Embryonic facial prominence (tissue), 1 donor: ENCODE measurements at regions not wholly inside any gene's neighbourhood (a gene's known extent, or its start where the extent isn't known, plus 50 kb on each side); places are given as distances from the start of the nearest gene placed in this dataset.
"Not testable (repeated sequence)": the region's sequence is repeated elsewhere in the genome, so short reads cannot be mapped to it uniquely, and the experiment has no call there.

ENCODE experiments used
- DNase-seq: peaks from one replicate; pipeline ENCODE4 v3.0.0-alpha.2; 2016; ENCODE audit errors: extremely low spot score

DNA sequence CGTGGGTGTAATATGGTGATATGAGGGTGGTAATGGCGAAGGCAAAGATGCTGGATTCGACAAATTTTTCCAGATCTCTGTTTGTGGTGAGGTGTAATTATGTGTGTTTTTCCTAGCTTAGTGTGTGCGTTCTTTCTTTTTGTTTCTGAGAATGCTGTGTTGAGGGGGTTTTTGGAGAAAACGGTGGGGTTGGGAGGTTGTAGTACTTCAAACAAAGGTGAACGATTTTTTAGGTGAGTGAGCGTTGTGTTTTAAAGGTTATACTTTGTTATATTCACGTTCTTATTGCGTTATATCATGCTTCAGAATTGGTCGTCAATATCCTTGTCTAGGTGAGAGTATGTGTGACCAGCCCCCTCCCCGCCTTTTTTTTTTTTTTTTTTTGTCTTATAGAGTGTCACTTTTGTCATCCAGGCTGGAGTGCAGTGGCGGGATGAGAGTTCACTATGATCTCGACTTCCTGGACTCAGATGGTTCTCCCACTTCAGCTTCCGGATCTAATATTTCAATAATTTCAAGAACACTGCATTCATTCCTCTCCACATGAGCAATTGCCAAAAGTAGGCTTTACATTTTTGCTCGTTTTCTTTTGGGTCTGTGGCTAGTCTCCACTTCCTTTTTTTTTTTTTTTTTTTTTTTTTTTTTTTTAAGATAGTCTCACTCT, 82.2 kb upstream of the RNU2-1 start:
- DNase-seq, result no peak

DNA sequence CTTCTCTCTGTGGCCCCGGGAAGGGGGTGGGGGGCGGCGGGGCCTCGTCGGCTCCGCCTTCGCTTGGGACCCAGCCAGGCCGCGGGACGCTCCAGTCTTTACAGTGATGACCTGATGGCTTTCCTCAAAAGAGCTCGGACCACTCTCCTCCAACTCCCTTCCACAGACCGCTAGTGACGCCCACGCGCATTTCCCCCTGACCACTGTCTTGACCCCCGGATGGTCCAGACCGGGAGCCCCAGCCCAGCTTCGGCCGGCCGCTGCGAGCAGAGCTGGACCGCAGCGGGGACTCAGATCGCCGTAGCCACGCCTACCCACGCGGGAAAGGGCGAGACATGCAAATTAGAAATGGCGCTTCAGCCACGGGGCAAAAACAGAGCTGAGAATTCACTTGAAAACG, 81.6 kb upstream of the RNU2-1 start:
- DNase-seq, result no peak

DNA sequence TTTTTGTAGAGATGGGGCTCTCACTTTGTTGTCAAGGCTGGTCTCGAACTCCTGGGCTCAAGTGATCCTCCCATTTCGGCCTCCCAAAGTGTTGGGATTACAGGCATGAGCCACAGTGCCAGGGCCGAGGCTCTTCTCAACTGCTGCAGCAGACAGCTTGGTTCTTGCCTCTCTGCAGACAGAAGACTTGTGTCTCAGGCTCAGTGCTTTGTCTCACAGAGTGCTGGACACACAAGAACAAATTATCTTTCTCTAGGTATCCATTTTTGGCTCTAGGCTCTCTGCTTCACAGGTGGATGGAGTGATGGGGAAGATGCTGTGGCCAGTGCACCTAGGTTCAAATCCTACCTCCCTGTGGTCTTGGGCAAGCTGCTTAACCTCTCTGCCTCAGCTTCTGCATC, 80.8 kb upstream of the RNU2-1 start:
- no peak for DNase-seq

DNA sequence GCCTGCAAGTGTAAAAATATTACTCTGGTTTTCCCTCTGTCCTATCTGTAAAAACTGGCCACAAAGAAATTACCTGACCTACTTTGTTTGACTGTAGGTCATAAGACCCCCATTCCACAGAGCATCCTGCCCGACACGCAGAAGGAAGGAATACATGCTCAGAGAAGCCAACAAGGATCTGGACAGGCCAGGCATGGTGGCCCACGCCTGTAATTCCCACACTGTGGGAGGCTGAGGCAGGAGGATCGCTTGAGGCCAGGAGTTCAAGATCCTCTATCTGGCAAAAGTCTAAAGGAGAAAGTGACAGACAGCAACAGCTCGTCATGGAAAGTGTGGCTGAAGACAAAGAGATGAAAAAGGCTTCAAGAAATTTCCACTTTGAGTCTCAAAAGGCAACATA, 78.2 kb upstream of the RNU2-1 start:
- DNase-seq, result no peak

DNA sequence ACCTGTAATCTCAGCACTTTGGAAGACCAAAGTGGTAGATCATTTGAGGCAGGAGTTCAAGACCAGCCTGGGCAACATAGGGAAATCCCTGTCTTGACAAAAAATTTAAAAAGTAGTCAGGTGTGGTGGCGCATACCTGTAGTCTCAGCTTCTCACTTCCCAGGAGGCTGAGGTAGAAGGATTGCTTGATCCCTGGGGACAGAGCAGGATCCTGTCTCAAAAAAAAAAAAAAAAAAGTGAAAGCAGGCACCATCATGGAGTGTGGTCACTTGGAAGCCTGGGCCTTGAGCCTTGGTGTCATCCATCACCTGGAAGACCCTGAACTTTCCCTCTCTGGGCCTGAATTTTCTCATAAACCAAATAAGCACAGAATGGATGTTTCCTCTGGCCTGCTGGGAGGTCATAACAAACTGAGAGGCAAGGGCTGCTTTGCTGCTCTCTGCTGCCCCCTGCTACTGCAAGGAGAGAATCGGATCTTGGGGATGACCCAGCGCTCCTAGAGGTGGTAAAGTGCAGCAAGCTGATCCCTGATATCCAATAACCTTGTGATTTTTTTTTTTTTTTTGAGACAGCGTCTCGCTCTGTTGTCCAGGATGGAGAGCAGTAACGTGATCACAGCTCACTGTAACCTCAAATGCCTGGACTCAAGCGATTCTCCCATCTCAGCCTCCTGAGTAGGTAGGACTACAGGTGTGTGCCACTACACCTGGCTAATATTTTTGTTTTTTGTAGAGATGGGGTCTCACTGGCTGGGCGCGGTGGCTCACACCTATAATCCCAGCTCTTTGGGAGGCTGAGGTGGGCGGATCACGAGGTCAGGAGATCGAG, 75.9 kb upstream of the RNU2-1 start:
- DNase-seq, result peak; percentile 5

DNA sequence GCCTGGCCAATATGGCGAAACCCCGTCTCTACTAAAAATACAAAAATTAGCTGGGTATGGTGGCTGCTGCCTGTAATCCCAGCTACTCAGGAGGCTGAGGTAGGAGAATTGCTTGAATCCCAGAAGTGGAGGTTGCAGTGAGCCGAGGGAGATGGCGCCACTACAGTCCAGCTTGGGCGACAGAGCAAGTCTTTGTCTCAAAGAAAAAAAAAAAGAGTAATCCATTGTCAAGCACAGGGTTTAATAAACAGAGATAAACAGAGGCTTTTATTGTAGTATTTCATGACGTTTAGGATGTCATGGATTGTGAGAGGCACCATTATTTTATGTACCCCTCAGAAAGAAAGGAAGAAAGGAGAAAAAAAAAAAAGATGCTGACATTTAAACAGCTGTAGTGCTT, 75.2 kb upstream of the RNU2-1 start:
- no peak for DNase-seq

DNA sequence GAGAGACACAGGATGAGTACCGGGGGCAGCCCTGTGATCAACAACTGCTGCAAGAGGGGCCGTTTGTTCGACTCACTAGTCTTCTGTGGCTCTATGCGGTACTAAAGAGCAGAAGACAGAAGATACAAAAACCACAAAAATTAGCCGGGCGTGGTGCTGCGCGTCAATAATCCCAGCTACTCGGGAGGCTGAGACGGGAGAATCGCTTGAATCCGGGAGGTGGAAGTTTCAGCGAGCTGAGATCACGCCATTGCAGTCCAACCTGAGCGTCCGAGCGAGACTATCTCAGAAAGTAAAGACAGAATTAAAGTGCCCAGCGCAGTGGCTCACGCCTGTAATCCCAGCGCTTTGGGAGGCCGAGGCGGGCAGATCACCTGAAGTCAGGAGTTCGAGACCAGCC, 71.0 kb upstream of the RNU2-1 start:
- not testable (repeated sequence) for DNase-seq

DNA sequence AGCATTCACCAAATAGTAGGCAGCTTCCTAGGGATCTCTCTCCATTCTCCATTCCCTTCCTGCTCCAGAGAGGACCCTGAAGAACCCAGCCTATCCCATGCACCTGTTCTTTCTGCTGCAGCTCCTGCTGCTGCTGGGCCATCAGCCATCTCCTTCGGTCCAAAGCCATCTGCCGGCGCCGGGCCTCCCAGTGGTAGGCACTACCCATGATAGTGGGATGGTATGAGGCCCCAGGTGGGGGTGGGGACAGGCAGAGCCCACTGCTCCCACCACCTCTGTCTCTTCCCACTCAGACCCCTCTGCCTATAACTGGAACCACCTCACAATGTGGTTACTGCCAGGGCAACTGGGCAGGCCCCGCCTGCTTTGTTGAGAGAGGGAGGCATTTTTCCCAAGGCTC, 69.3 kb upstream of the RNU2-1 start:
- not testable (repeated sequence) for DNase-seq

DNA sequence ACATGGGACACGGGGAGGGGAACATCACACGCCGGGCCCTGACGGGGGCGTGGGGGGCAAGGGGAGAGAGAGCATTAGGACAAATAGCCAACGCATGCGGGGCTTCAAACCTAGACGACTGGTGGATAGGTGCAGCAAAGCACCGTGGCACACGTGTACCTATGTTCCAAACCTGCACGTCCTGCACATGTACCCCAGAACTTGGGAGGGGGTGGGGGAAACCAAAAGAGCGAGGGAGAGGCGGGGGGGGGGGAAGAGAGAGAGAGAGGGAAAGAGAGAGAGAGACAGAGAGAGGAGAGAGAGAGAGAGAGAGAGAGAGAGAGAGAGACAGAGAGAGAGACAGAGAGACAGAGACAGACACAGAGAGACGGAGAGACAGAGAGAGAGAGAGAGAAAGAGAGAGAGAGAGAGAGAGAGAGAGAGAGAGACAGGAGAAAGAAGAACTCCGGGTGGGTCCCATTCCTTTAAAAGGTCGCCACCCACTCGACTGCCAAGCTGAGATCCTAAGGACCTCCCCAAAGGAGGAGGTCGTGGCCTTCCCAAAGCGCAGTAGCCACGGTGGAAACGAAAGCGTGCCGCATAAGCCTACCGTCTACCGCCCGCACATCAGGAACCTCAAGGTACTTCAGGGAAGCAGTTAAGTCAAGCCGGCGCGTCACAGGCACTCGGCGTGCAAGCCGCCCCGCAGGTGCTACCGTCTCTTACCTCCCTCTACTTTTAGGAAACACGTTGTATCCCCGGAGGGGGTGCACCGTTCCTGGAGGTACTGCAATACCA, 65.7 kb upstream of the RNU2-1 start:
- not testable (repeated sequence) for DNase-seq

DNA sequence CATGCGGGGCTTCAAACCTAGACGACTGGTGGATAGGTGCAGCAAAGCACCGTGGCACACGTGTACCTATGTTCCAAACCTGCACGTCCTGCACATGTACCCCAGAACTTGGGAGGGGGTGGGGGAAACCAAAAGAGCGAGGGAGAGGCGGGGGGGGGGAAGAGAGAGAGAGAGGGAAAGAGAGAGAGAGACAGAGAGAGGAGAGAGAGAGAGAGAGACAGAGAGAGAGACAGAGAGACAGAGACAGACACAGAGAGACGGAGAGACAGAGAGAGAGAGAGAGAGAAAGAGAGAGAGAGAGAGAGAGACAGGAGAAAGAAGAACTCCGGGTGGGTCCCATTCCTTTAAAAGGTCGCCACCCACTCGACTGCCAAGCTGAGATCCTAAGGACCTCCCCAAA, 55.9 kb upstream of the RNU2-1 start:
- not testable (repeated sequence) for DNase-seq

DNA sequence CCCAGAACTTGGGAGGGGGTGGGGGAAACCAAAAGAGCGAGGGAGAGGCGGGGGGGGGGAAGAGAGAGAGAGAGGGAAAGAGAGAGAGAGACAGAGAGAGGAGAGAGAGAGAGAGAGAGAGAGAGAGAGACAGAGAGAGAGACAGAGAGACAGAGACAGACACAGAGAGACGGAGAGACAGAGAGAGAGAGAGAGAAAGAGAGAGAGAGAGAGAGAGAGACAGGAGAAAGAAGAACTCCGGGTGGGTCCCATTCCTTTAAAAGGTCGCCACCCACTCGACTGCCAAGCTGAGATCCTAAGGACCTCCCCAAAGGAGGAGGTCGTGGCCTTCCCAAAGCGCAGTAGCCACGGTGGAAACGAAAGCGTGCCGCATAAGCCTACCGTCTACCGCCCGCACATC, 49.8 kb upstream of the RNU2-1 start:
- DNase-seq, result not testable (repeated sequence)
